GM13977 (cell line): ENCODE measurements at regions not wholly inside any gene's neighbourhood (a gene's known extent, or its start where the extent isn't known, plus 50 kb on each side); places are given as distances from the start of the nearest gene placed in this dataset.

ENCODE experiments used
- DNase-seq: peaks from one replicate; pipeline ENCODE4 v3.0.0; 2012; ENCODE audit warnings: low spot score
- in situ Hi-C: fragments of 300-500 bp; cut with MboI; formaldehyde crosslinking; loops from one replicate; pipeline ENCODE4 v1.12.0; 2022; ENCODE audit warnings: low sequenced_read_pairs, low pct_unique_long_range_greater_than_20kb, mixed read lengths, inconsistent platforms; ENCODE audit not compliant: unreplicated experiment
- TF ChIP-seq, protein P1 (sequence below): IDR thresholded peaks from 2 replicates; pipeline ENCODE4 v1.5.1; 2012; ENCODE audit warnings: mild to moderate bottlenecking, control low read depth; ENCODE audit not compliant: insufficient read depth; ENCODE audit errors: extremely low read depth, missing control alignments

DNA sequence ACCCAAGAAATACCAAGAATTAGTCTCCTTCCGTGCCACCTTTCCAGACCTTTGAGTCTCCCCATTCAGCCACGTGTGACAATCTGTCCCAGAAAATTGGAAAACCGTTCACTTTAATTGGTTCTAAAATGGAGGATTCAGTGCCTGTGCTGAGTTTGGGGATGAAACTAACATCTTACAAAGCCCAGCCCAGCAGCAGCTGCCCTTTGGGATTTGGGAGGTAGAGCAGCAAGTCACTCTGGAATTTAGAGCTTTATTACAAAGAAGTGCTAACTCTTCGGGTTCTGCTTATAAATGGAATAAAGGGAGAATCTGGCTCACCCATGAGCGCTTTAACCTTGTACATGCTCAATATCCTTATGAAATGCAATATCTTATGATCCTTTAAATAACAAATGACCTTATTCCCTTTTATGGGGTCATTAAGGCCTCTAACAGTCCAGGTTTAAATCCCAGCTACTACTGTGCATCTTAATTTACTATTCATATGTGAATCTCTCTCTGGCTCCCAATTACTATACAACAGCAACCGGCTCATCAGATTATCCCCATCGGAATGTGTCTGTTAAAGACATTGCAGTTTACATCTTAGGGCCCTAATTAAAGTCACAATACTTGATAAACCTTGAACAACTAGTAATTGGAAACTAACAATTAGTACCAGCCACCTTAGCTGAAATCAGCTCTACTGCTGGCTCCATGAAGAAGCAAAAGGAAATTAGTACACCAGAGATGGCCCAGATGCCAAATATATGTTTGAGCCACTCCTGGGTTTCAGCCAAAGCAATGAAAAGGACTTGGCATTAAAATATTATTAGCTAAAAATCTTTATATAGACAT lies 271.8 kb upstream of the SMARCA2 start:
- in situ Hi-C loops, result no loop called here
- no peak for DNase-seq
- TF ChIP-seq, protein P1, sequence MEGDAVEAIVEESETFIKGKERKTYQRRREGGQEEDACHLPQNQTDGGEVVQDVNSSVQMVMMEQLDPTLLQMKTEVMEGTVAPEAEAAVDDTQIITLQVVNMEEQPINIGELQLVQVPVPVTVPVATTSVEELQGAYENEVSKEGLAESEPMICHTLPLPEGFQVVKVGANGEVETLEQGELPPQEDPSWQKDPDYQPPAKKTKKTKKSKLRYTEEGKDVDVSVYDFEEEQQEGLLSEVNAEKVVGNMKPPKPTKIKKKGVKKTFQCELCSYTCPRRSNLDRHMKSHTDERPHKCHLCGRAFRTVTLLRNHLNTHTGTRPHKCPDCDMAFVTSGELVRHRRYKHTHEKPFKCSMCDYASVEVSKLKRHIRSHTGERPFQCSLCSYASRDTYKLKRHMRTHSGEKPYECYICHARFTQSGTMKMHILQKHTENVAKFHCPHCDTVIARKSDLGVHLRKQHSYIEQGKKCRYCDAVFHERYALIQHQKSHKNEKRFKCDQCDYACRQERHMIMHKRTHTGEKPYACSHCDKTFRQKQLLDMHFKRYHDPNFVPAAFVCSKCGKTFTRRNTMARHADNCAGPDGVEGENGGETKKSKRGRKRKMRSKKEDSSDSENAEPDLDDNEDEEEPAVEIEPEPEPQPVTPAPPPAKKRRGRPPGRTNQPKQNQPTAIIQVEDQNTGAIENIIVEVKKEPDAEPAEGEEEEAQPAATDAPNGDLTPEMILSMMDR, result no peak

DNA sequence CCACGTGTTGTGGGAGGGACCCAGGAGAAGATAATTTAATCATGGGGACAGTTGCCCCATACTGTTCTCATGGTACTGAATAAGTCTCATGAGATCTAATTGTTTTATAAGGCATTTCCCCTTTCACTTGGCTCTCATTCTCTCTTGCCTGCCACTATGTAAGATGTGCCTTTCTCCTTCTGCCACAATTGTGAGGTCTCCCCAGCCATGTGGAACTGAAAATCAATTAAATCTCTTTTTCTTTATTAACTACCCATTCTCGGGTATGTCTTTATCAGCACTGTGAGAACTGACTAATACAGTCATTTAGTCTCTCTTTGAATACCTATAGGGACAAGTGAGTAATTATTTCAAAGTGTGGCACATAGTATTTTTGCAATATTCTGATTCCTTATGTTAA lies 269.2 kb upstream of the SMARCA2 start:
- in situ Hi-C loops, result no loop called here
- TF ChIP-seq, protein P1, result no peak
- no peak for DNase-seq

DNA sequence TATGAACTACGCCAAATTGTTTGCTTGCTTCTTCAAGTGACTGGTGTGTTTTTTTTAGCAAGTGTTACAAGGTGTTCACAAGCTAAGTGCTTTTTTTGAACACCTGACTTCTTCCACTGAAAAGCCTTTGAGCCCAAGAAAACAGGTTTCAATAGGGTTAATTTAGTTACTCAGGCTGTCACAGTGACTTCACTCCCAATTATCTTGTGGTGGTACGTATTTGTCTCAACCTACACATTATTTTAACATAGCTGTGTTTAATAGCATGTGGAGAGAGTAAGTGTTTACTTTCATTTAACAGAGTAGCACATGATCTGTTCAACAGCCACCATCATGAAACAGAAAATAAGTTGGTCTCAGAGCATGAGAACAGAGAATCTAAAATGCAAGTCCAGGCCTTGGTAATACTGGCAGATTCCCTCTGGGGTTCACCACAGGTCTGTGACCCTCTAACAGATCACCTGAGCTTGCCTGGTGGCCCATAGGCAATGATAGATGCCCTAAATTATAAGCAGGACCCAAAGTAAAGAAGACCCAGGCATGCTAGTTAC lies 267.7 kb upstream of the SMARCA2 start:
- TF ChIP-seq, protein P1, result no peak
- no peak for DNase-seq
- in situ Hi-C loops, result no loop called here

- in situ Hi-C loops, result no loop called here
- DNase-seq, result no peak
- TF ChIP-seq, protein P1, result no peak
Measured at GRCh38 chr9:1748407-1748806, 266.7 kb upstream of the SMARCA2 start.

GRCh38 chr9:1757186-1757585 lies 258.0 kb upstream of the SMARCA2 start:
- DNase-seq, result no peak
- TF ChIP-seq, protein P1, result no peak
- in situ Hi-C loops, result no loop called here

DNA sequence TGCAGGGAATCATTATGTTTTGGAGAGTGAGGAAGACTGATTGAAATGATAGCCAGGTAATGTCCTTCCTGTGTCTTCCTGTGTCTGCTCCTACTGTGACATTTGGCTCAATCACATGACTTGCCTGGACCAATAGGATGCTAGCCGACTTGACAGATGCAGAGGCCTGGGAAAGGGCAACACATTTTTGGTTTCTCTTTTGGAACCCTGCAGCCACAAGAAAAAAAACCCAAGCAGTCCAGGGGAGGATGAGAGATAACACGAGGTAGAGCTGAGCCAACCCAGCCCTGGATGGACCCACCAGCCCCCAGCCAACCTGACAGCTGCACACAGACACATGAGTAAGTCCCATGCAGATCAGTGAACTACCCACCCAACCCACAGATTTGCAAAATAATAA lies 256.1 kb upstream of the SMARCA2 start:
- TF ChIP-seq, protein P1, result no peak
- DNase-seq, result peak; percentile 37
- in situ Hi-C loops, result no loop called here
